Keratinocyte (primary cell): ENCODE measurements at regions not wholly inside any gene's neighbourhood (a gene's known extent, or its start where the extent isn't known, plus 50 kb on each side); places are given as distances from the start of the nearest gene placed in this dataset.

Experiments used
- DNase-seq: peaks from one replicate; pipeline ENCODE4 v3.0.0-alpha.2; 2011; ENCODE audit warnings: low read depth, missing footprints, low spot score
- FAIRE-seq: peaks from 2 replicates; lab custom pipeline; 2011; peaks lifted over from hg19 to GRCh38; lab: Jason Lieb, UNC
- H2AFZ ChIP-seq: 2 replicates; pipeline ENCODE4 v1.6.0; 2012; ENCODE audit warnings: low read length, control low read depth, inconsistent platforms; ENCODE audit not compliant: control insufficient read depth
- H3K27ac ChIP-seq: 2 replicates; pipeline ENCODE4 v1.5.1; 2011; ENCODE audit warnings: low read length; ENCODE audit not compliant: control insufficient read depth, insufficient read depth
- H3K27me3 ChIP-seq: 3 replicates; pipeline ENCODE4 v1.6.0; 2011; ENCODE audit warnings: low read length; ENCODE audit not compliant: control insufficient read depth, insufficient read depth; ENCODE audit errors: extremely low read depth
- H3K36me3 ChIP-seq, 2 experiments: 2 replicates in 1 of 2; 3 replicates in 1 of 2; pipeline ENCODE4 v1.5.1; 2011; ENCODE audit warnings: low read length in 2 of 2, mild to moderate bottlenecking in 1 of 2; ENCODE audit not compliant: control insufficient read depth in 2 of 2, insufficient read depth in 2 of 2; ENCODE audit errors: extremely low read depth in 1 of 2
- H3K4me1 ChIP-seq: 3 replicates; pipeline ENCODE4 v1.5.1; 2011; ENCODE audit warnings: low read length; ENCODE audit not compliant: control insufficient read depth, insufficient read depth; ENCODE audit errors: extremely low read depth
- H3K4me2 ChIP-seq: 3 replicates; pipeline ENCODE4 v1.6.0; 2011; ENCODE audit warnings: low read depth, low read length; ENCODE audit not compliant: control insufficient read depth, insufficient read depth; ENCODE audit errors: extremely low read depth
- H3K4me3 ChIP-seq, 3 experiments: fragments of 200-600 bp in 1 of 3; sonication (generic) in 1 of 3; 2 replicates in 2 of 3; 3 replicates in 1 of 3; pipeline ENCODE4 v1.5.1; 2011 to 2016; ENCODE audit warnings: low read length in 3 of 3, mild to moderate bottlenecking in 3 of 3, control low read depth in 2 of 3, inconsistent platforms in 1 of 3, low read depth in 1 of 3, mixed read lengths in 1 of 3, mixed run types in 1 of 3, moderate library complexity in 1 of 3; ENCODE audit not compliant: control insufficient read depth in 2 of 3, insufficient read depth in 2 of 3; ENCODE audit errors: extremely low read depth in 1 of 3
- H3K79me2 ChIP-seq: 2 replicates; pipeline ENCODE4 v1.6.0; 2012; ENCODE audit warnings: low read length; ENCODE audit not compliant: control insufficient read depth, insufficient read depth
- H3K9ac ChIP-seq: 3 replicates; pipeline ENCODE4 v1.6.0; 2011; ENCODE audit warnings: low read length; ENCODE audit not compliant: control insufficient read depth, insufficient read depth; ENCODE audit errors: extremely low read depth
- H3K9me1 ChIP-seq: 3 replicates; pipeline ENCODE4 v1.6.0; 2011; ENCODE audit warnings: low read length; ENCODE audit not compliant: control insufficient read depth, insufficient read depth; ENCODE audit errors: extremely low read depth
- H3K9me3 ChIP-seq: 2 replicates; pipeline ENCODE4 v1.5.1; 2012; ENCODE audit warnings: low read depth, low read length; ENCODE audit not compliant: control insufficient read depth
- H4K20me1 ChIP-seq: 3 replicates; pipeline ENCODE4 v1.6.0; 2011; ENCODE audit warnings: low read length; ENCODE audit not compliant: control insufficient read depth, insufficient read depth; ENCODE audit errors: extremely low read depth
- EZH2 ChIP-seq: IDR thresholded peaks from one replicate; pipeline ENCODE4 v1.6.1; 2012; ENCODE audit warnings: inconsistent platforms, mild to moderate bottlenecking, low read length, moderate library complexity
- dilution Hi-C: fragments of 300-500 bp; cut with MboI; formaldehyde crosslinking; loops from one replicate; pipeline ENCODE4 v1.7.0; 2020; ENCODE audit warnings: low sequenced_read_pairs; ENCODE audit not compliant: extremely low pct_ligation_motif_present
- TF ChIP-seq, protein P1 (sequence below), 3 experiments: IDR thresholded peaks in 1 of 3; conservative IDR thresholded peaks in 1 of 3; optimal IDR thresholded peaks in 1 of 3; 2 replicates in 2 of 3; 3 replicates in 1 of 3; pipeline versions ENCODE3 to v1.5.1; 2011; ENCODE audit warnings: low read length in 3 of 3, mild to moderate bottlenecking in 3 of 3, moderate library complexity in 2 of 3, control low read depth in 1 of 3, inconsistent platforms in 1 of 3; ENCODE audit not compliant: insufficient read depth in 2 of 3; ENCODE audit errors: extremely low read depth in 1 of 3

DNA sequence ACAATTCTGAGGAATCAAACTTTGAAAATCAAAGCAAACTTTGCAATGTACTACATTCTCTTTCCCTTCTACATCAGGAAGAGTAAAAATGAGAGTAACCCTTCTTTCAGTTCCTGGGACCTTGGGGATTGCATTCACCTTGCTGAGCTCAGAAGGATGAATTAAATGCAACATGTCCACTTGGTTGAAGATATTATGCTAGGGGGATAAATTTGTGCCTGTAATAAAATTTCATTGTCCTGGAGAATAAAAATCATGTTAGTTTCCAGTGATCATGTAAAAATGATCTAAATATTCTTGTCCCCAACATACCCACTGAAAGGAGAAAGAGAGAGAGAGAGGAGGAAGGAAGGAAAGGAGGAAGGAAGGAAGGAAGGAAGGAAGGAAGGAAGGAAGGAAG is 587.1 kb upstream of the NEGR1 start:
- H3K27me3 ChIP-seq: no peaks in the 10 kb centered on the region
- TF ChIP-seq, protein P1, sequence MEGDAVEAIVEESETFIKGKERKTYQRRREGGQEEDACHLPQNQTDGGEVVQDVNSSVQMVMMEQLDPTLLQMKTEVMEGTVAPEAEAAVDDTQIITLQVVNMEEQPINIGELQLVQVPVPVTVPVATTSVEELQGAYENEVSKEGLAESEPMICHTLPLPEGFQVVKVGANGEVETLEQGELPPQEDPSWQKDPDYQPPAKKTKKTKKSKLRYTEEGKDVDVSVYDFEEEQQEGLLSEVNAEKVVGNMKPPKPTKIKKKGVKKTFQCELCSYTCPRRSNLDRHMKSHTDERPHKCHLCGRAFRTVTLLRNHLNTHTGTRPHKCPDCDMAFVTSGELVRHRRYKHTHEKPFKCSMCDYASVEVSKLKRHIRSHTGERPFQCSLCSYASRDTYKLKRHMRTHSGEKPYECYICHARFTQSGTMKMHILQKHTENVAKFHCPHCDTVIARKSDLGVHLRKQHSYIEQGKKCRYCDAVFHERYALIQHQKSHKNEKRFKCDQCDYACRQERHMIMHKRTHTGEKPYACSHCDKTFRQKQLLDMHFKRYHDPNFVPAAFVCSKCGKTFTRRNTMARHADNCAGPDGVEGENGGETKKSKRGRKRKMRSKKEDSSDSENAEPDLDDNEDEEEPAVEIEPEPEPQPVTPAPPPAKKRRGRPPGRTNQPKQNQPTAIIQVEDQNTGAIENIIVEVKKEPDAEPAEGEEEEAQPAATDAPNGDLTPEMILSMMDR (optimal IDR thresholded peaks at IDR 0.05 in 1 of 3, IDR thresholded peaks at IDR 0.05 in 1 of 3, conservative IDR thresholded peaks at IDR 0.05 in 1 of 3; ENCODE audit: extremely low read depth in 1 of 3, insufficient read depth in 2 of 3, low read length in 3 of 3): no peak
- TF ChIP-seq EZH2: no peak
- dilution Hi-C loops: no loop called here
- H3K36me3 ChIP-seq: no peaks in the 10 kb centered on the region
- H3K9me1 ChIP-seq: no peaks in the 10 kb centered on the region
- FAIRE-seq (no peak), DNase-seq (no peak)
- no peaks in the 10 kb centered on the region for H3K79me2 ChIP-seq
- H3K4me1 ChIP-seq: no peaks in the 10 kb centered on the region
- no peaks in the 10 kb centered on the region for H4K20me1 ChIP-seq
- H3K27ac ChIP-seq: no peak overlapping the region
- H3K4me2 ChIP-seq: no peak overlapping the region
- no peak overlapping the region for H3K9ac ChIP-seq
- H3K4me3 ChIP-seq: no peak overlapping the region
- H2AFZ ChIP-seq: no peak overlapping the region
- no peaks in the 10 kb centered on the region for H3K9me3 ChIP-seq

DNA sequence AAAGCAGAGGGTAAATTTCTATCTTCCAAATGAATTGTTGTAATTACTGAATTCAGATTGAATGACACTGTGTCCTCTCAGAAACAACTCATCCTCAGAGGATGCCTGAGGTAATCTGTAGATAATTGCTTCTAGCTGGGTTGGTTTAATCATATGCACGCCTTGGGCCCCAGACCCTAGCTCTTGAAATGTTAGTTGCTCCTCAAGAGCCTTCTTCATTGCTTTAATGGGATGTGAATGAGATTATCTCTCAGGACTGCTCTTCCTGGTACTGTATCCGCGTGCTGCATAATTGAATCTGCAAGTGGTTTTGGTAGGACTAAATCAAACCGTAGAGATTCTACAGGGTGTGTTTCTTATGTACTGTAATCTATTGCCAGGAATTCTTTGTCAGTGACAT is 569.3 kb upstream of the NEGR1 start:
- dilution Hi-C loops: no loop called here
- Histone ChIP-seq H3K27me3 (no peaks in the 10 kb centered on the region), H3K4me2 (no peak overlapping the region), H3K9ac (no peak overlapping the region), H3K9me1 (no peaks in the 10 kb centered on the region), H3K4me1 (no peaks in the 10 kb centered on the region), H3K36me3 (no peaks in the 10 kb centered on the region), H3K9me3 (no peaks in the 10 kb centered on the region), H2AFZ (no peak overlapping the region), H4K20me1 (no peaks in the 10 kb centered on the region), H3K79me2 (no peaks in the 10 kb centered on the region), H3K27ac (no peak overlapping the region), H3K4me3 (no peak overlapping the region)
- no peak for DNase-seq
- FAIRE-seq: no peak
- no peak for TF ChIP-seq EZH2
- TF ChIP-seq, protein P1 (optimal IDR thresholded peaks at IDR 0.05 in 1 of 3, IDR thresholded peaks at IDR 0.05 in 1 of 3, conservative IDR thresholded peaks at IDR 0.05 in 1 of 3; ENCODE audit: extremely low read depth in 1 of 3, insufficient read depth in 2 of 3, low read length in 3 of 3): no peak
